ENCODE measurements at regions not wholly inside any gene's neighbourhood (a gene's known extent, or its start where the extent isn't known, plus 50 kb on each side); places are given as distances from the start of the nearest gene placed in this dataset.

DNA sequence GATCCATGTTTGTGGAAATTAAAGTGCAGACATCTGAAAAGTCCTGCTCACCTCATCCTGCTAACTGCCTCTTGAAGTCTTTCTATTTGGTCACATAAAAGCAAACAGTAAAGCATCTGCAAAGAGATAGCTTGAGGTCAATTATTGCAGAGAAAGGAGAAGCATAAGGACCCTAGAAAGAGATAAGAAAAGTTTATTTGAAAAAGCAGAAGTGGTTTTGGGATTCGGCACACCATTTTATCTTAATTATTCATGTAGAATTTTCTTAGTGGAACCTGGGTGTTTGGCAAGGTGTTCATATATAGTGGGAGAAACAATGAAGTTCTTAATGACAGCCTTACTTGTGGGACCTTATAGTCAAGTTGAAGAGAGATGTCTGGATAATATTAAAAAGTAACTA lies 280.8 kb downstream of the CENPW start:
- no peak overlapping the region for H3K4me3 ChIP-seq (ENCODE audit: insufficient read depth, low read depth, low read length)
- intact Hi-C loops (cut with micrococcal nuclease): no loop called here
- H3K27me3 ChIP-seq (ENCODE audit: control insufficient read depth, insufficient read depth, low read length): no peaks in the 10 kb centered on the region
- no CpG with 5 or more reads among the region's 1 CpG for WGBS, 2 experiments (ENCODE audit: extremely low coverage in 2 of 2, insufficient read length in 1 of 2)
- no TSS peak for BruUV-seq (replicated peaks)
- H2AK9ac ChIP-seq (replicated peaks; ENCODE audit: low read depth, low read length, poor library complexity): no peak overlapping the region
- no peak overlapping the region for H4K5ac ChIP-seq (ENCODE audit: low read depth, low read length)
- no peak overlapping the region for H2BK5ac ChIP-seq (ENCODE audit: low read depth, low read length, poor library complexity, severe bottlenecking)
- dilution Hi-C loops (cut with HindIII; ENCODE audit: low sequenced_read_pairs, unreplicated experiment): no loop called here
- ChIA-PET CTCF (no interaction called here), POLR2A (ENCODE audit: unreplicated experiment) (no interaction called here)
- no peaks in the 10 kb centered on the region for H3K79me1 ChIP-seq (ENCODE audit: low read depth in 1 of 2, low read length in 2 of 2)
- no peaks in the 10 kb centered on the region for H3K4me1 ChIP-seq (ENCODE audit: control insufficient read depth, insufficient read depth, low read length)
- no peak for TF ChIP-seq CHD1 (IDR thresholded peaks at IDR 0.05; ENCODE audit: low read depth, low read length)
- no peak for TF ChIP-seq FOS (IDR thresholded peaks at IDR 0.05; ENCODE audit: low read depth, low read length)
- no peak for TF ChIP-seq BHLHE40 (IDR thresholded peaks at IDR 0.05; ENCODE audit: low read depth, low read length)
- TF ChIP-seq MAZ (IDR thresholded peaks at IDR 0.05; ENCODE audit: borderline replicate concordance, low read depth, low read length): no peak
- TF ChIP-seq, protein P1, sequence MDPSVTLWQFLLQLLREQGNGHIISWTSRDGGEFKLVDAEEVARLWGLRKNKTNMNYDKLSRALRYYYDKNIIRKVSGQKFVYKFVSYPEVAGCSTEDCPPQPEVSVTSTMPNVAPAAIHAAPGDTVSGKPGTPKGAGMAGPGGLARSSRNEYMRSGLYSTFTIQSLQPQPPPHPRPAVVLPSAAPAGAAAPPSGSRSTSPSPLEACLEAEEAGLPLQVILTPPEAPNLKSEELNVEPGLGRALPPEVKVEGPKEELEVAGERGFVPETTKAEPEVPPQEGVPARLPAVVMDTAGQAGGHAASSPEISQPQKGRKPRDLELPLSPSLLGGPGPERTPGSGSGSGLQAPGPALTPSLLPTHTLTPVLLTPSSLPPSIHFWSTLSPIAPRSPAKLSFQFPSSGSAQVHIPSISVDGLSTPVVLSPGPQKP (IDR thresholded peaks at IDR 0.05; ENCODE audit: borderline replicate concordance, low read depth, low read length): no peak
- TF ChIP-seq MXI1 (IDR thresholded peaks at IDR 0.05; ENCODE audit: borderline replicate concordance, low read depth, low read length): no peak
- no peak for TF ChIP-seq CEBPB (IDR thresholded peaks at IDR 0.05; ENCODE audit: low read depth, low read length)
- TF ChIP-seq MAFK (IDR thresholded peaks at IDR 0.05; ENCODE audit: low read depth, low read length): no peak
- TF ChIP-seq, protein P2, sequence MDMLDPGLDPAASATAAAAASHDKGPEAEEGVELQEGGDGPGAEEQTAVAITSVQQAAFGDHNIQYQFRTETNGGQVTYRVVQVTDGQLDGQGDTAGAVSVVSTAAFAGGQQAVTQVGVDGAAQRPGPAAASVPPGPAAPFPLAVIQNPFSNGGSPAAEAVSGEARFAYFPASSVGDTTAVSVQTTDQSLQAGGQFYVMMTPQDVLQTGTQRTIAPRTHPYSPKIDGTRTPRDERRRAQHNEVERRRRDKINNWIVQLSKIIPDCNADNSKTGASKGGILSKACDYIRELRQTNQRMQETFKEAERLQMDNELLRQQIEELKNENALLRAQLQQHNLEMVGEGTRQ (IDR thresholded peaks at IDR 0.05; ENCODE audit: low read depth, low read length): no peak
- TF ChIP-seq RAD21 (IDR thresholded peaks at IDR 0.05; ENCODE audit: low read length): no peak
- TF ChIP-seq POLR2A (IDR thresholded peaks at IDR 0.05; ENCODE audit: low read depth, low read length): no peak
- TF ChIP-seq RFX5 (IDR thresholded peaks at IDR 0.05; ENCODE audit: low read depth, low read length): no peak
- no peak for TF ChIP-seq SMC3 (IDR thresholded peaks at IDR 0.05; ENCODE audit: low read depth, low read length)
- TF ChIP-seq, protein P3, sequence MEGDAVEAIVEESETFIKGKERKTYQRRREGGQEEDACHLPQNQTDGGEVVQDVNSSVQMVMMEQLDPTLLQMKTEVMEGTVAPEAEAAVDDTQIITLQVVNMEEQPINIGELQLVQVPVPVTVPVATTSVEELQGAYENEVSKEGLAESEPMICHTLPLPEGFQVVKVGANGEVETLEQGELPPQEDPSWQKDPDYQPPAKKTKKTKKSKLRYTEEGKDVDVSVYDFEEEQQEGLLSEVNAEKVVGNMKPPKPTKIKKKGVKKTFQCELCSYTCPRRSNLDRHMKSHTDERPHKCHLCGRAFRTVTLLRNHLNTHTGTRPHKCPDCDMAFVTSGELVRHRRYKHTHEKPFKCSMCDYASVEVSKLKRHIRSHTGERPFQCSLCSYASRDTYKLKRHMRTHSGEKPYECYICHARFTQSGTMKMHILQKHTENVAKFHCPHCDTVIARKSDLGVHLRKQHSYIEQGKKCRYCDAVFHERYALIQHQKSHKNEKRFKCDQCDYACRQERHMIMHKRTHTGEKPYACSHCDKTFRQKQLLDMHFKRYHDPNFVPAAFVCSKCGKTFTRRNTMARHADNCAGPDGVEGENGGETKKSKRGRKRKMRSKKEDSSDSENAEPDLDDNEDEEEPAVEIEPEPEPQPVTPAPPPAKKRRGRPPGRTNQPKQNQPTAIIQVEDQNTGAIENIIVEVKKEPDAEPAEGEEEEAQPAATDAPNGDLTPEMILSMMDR (conservative IDR thresholded peaks at IDR 0.05; ENCODE audit: low read depth, low read length): no peak
- TF ChIP-seq RCOR1 (IDR thresholded peaks at IDR 0.05; ENCODE audit: insufficient replicate concordance, low read length): no peak
- TF ChIP-seq NFE2L2 (IDR thresholded peaks at IDR 0.05; ENCODE audit: low read depth, low read length): no peak
- no peak overlapping the region for H4K8ac ChIP-seq (ENCODE audit: low read depth in 2 of 2, low read length in 2 of 2)
- no peaks in the 10 kb centered on the region for H3K9me1 ChIP-seq (ENCODE audit: insufficient read depth, low read length)
- no peaks in the 10 kb centered on the region for H3K9me3 ChIP-seq (ENCODE audit: control insufficient read depth, insufficient read depth, low read length)
- no peak for DNase-seq
- H2BK20ac ChIP-seq (ENCODE audit: low read depth, low read length): no peak overlapping the region
- H3K4me2 ChIP-seq (ENCODE audit: low read depth, low read length): no peak overlapping the region
- H2AK5ac ChIP-seq (ENCODE audit: low read depth, low read length): no peak overlapping the region
- no peak overlapping the region for H3K9ac ChIP-seq (ENCODE audit: low read depth, low read length)
- H3K18ac ChIP-seq (ENCODE audit: low read depth, low read length): no peak overlapping the region
- no peaks in the 10 kb centered on the region for H4K20me1 ChIP-seq (ENCODE audit: insufficient read depth, low read length)
- H2BK120ac ChIP-seq (ENCODE audit: low read depth, low read length): no peak overlapping the region
- H4K91ac ChIP-seq (ENCODE audit: insufficient read depth, low read depth, low read length): no peak overlapping the region
- no peak overlapping the region for H3K27ac ChIP-seq (ENCODE audit: insufficient read depth, low read length)
- H3K14ac ChIP-seq (replicated peaks; ENCODE audit: low read depth, low read length): no peak overlapping the region
- H2AFZ ChIP-seq (replicated peaks; ENCODE audit: low read length, poor library complexity): no peak overlapping the region
- no peak overlapping the region for H3K23ac ChIP-seq (ENCODE audit: low read depth, low read length)
- H3K56ac ChIP-seq (ENCODE audit: extremely low read depth, insufficient read depth, low read length): no peak overlapping the region
- ATAC-seq (ENCODE audit: low read depth): no peak
- H3K36me3 ChIP-seq (ENCODE audit: control insufficient read depth, insufficient read depth, low read length): no peaks in the 10 kb centered on the region
- in situ Hi-C loops (cut with MboI; ENCODE audit: low sequenced_read_pairs): no loop called here
- H2BK15ac ChIP-seq (ENCODE audit: low read depth, low read length): no peak overlapping the region
- no peak overlapping the region for H3K4ac ChIP-seq (ENCODE audit: low read depth, low read length)
